MM.1S (cell line): ENCODE measurements at regions not wholly inside any gene's neighbourhood (a gene's known extent, or its start where the extent isn't known, plus 50 kb on each side); places are given as distances from the start of the nearest gene placed in this dataset.
"Not testable (repeated sequence)": the region's sequence is repeated elsewhere in the genome, so short reads cannot be mapped to it uniquely, and the experiment has no call there.

Source experiments
- DNase-seq: peaks from one replicate; pipeline ENCODE4 v3.0.0-alpha.2; 2015
- H2AFZ ChIP-seq: fragments of 300-600 bp; sonication (generic); 2 replicates; pipeline ENCODE4 v1.6.0; 2016; ENCODE audit warnings: antibody characterized with exemption, low read length
- H3F3A ChIP-seq: fragments of 300-600 bp; sonication (generic); 2 replicates; pipeline ENCODE4 v1.6.1; 2016; ENCODE audit warnings: mild to moderate bottlenecking, antibody characterized with exemption, low read length, moderate library complexity, mixed read lengths; ENCODE audit not compliant: insufficient read depth
- H3K27ac ChIP-seq: fragments of 300-600 bp; sonication (generic); 2 replicates; pipeline ENCODE4 v1.5.1; 2016; ENCODE audit warnings: mild to moderate bottlenecking, low read length
- H3K27me3 ChIP-seq: fragments of 300-600 bp; sonication (generic); replicated peaks from 2 replicates; pipeline ENCODE4 v1.6.0; 2016; ENCODE audit warnings: low read length; ENCODE audit not compliant: insufficient read depth
- H3K36me3 ChIP-seq: fragments of 300-600 bp; sonication (generic); replicated peaks from 2 replicates; pipeline ENCODE4 v1.6.1; 2016; ENCODE audit warnings: mild to moderate bottlenecking, low read length, mixed read lengths; ENCODE audit not compliant: insufficient read depth
- H3K4me1 ChIP-seq: fragments of 300-600 bp; sonication (generic); 2 replicates; pipeline ENCODE4 v1.6.1; 2016; ENCODE audit warnings: low read length, mixed read lengths
- H3K4me2 ChIP-seq: fragments of 300-600 bp; sonication (generic); 2 replicates; pipeline ENCODE4 v1.6.0; 2016; ENCODE audit warnings: low read depth, low read length
- H3K4me3 ChIP-seq: fragments of 300-600 bp; sonication (generic); 2 replicates; pipeline ENCODE4 v1.5.1; 2016; ENCODE audit warnings: low read length, mixed read lengths
- H3K79me2 ChIP-seq: fragments of 300-600 bp; sonication (generic); 2 replicates; pipeline ENCODE4 v1.6.1; 2016; ENCODE audit warnings: mixed run types, low read length, mixed read lengths
- H3K9ac ChIP-seq: fragments of 300-600 bp; sonication (generic); 2 replicates; pipeline ENCODE4 v1.6.1; 2016; ENCODE audit warnings: low read length, mixed read lengths
- H3K9me2 ChIP-seq: fragments of 300-600 bp; sonication (generic); replicated peaks from 2 replicates; pipeline ENCODE4 v1.6.1; 2016; ENCODE audit warnings: mild to moderate bottlenecking, low read length, mixed read lengths; ENCODE audit not compliant: insufficient read depth
- H3K9me3 ChIP-seq: fragments of 300-600 bp; sonication (generic); replicated peaks from 2 replicates; pipeline ENCODE4 v1.6.1; 2016; ENCODE audit warnings: mild to moderate bottlenecking, low read length, mixed read lengths; ENCODE audit not compliant: insufficient read depth
- H4K20me1 ChIP-seq: fragments of 300-600 bp; sonication (generic); 2 replicates; pipeline ENCODE4 v1.6.1; 2016; ENCODE audit warnings: mild to moderate bottlenecking, low read length, moderate library complexity, mixed read lengths; ENCODE audit not compliant: insufficient read depth
- EZH2 ChIP-seq: fragments of 300-600 bp; sonication (generic); optimal IDR thresholded peaks from 2 replicates; pipeline ENCODE3; 2017; ENCODE audit warnings: low read depth, mild to moderate bottlenecking, antibody characterized with exemption, low read length, mixed read lengths
- EZH2phosphoT487 ChIP-seq: fragments of 300-600 bp; sonication (generic); IDR thresholded peaks from 2 replicates; pipeline ENCODE4 v1.6.1; 2018; ENCODE audit warnings: antibody characterized with exemption, low read length
- TF ChIP-seq, protein P1 (sequence below): fragments of 300-600 bp; sonication (generic); IDR thresholded peaks from 2 replicates; pipeline ENCODE4 v1.5.1; 2016; ENCODE audit warnings: antibody characterized with exemption, low read length, mixed read lengths

DNA sequence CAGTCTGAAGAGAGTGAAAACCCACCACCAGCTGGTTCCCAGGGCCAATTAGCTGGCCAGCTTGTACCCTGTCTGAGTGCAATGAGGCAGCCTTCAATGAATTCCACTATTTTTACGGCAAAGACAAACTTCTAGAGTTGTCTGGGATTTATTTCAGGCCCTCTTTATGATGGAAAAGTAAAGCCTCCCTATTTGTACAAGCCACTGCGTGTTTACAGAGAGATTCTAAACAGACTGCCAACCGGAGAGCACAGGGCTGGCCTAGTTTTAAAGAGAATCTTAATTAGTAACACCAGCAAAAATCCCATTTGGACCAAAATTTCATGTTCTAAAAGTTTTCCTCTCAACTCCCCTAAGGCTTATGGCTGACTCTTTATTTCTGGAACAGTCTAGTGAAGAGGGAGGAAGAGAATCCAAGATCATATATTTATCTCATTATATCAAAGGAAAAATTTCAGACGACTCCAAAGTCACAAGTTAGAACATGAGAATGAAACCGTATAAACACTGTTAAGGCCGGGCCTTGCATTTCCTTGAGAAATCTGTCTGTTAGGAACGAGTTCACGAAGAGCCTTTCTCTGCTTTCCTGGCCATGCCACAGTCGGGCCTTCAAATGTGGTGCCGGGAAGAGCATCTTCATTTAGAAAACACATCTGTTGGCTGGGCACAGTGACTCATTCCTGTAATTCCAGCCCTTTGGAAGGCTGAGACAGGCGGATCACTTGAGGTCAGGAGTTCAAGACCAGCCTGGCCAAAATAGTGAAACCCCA, 724.6 kb upstream of the NRP1 start:
- H3K9me3 ChIP-seq, result no peaks in the 10 kb centered on the region
- no peak overlapping the region for H2AFZ ChIP-seq
- H4K20me1 ChIP-seq, result no peaks in the 10 kb centered on the region
- no peaks in the 10 kb centered on the region for H3K27me3 ChIP-seq
- H3F3A ChIP-seq, result no peaks in the 10 kb centered on the region
- H3K4me1 ChIP-seq, result no peaks in the 10 kb centered on the region
- no peaks in the 10 kb centered on the region for H3K9me2 ChIP-seq
- no peak overlapping the region for H3K27ac ChIP-seq
- H3K4me2 ChIP-seq, result no peak overlapping the region
- H3K36me3 ChIP-seq, result no peaks in the 10 kb centered on the region
- H3K9ac ChIP-seq, result no peak overlapping the region
- TF ChIP-seq EZH2phosphoT487, result no peak
- TF ChIP-seq, protein P1, sequence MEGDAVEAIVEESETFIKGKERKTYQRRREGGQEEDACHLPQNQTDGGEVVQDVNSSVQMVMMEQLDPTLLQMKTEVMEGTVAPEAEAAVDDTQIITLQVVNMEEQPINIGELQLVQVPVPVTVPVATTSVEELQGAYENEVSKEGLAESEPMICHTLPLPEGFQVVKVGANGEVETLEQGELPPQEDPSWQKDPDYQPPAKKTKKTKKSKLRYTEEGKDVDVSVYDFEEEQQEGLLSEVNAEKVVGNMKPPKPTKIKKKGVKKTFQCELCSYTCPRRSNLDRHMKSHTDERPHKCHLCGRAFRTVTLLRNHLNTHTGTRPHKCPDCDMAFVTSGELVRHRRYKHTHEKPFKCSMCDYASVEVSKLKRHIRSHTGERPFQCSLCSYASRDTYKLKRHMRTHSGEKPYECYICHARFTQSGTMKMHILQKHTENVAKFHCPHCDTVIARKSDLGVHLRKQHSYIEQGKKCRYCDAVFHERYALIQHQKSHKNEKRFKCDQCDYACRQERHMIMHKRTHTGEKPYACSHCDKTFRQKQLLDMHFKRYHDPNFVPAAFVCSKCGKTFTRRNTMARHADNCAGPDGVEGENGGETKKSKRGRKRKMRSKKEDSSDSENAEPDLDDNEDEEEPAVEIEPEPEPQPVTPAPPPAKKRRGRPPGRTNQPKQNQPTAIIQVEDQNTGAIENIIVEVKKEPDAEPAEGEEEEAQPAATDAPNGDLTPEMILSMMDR, result no peak
- TF ChIP-seq EZH2, result no peak
- no peak for DNase-seq
- H3K4me3 ChIP-seq, result no peak overlapping the region
- no peaks in the 10 kb centered on the region for H3K79me2 ChIP-seq

DNA sequence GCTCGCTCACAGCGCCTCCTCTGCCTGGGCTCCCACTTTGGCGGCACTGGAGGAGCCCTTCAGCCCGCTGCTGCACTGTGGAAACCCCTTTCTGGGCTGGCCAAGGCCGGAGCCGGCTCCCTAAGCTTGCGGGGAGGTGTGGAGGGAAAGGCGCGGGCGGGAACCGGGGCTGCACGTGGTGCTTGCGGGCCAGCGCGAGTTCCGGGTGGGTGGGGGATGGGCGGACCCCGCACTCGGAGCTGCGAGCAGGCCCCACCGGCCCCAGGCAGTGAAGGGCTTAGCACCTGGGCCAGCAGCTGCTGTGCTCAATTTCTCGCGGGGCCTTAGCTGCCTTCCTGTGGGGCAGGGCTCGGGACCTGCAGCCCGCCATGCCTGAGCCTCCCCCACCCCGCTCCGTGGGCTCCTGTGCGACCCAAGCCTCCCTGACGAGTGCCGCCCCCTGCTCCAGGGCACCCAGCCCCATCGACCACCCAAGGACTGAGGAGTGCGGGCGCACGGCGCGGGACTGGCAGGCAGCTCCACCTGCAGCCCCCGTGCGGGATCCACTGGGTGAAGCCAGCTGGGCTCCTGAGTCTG, 721.0 kb upstream of the NRP1 start:
- DNase-seq, H3K9me2 ChIP-seq, H3K9ac ChIP-seq, H3K27me3 ChIP-seq, H3F3A ChIP-seq, H2AFZ ChIP-seq, H3K79me2 ChIP-seq, H3K36me3 ChIP-seq, H3K4me1 ChIP-seq, H3K27ac ChIP-seq, H4K20me1 ChIP-seq, H3K4me2 ChIP-seq, H3K9me3 ChIP-seq, H3K4me3 ChIP-seq: not testable (repeated sequence)

DNA sequence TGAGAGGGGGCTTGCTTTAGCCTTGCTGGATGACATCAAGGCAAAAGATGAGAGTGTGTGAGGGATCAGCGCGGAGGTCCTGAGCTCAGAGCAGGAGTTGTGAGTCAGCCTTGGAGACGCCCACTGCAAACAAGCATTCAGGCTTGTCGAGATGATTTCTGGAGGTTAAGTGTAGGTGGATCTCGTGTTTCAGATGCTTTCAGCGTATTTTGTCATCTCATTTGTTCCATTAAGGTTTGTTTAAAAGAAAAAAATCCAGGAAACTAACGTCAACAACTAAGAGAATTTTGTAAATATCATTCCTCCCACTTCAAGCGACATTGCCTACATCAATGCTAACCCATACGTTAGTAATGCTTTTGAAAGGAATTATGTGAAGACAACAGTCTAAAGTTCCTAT, 715.4 kb upstream of the NRP1 start:
- Histone ChIP-seq H3K27me3 (no peaks in the 10 kb centered on the region), H3K9ac (no peak overlapping the region), H3K9me3 (no peaks in the 10 kb centered on the region), H3K79me2 (no peaks in the 10 kb centered on the region), H4K20me1 (no peaks in the 10 kb centered on the region), H3F3A (no peaks in the 10 kb centered on the region), H3K4me2 (no peak overlapping the region), H3K36me3 (no peaks in the 10 kb centered on the region), H3K9me2 (no peaks in the 10 kb centered on the region), H3K4me1 (no peaks in the 10 kb centered on the region), H3K4me3 (no peak overlapping the region), H3K27ac (no peak overlapping the region), H2AFZ (no peak overlapping the region)
- DNase-seq, result no peak
- no peak for TF ChIP-seq EZH2phosphoT487
- TF ChIP-seq, protein P1, result no peak
- TF ChIP-seq EZH2, result no peak

DNA sequence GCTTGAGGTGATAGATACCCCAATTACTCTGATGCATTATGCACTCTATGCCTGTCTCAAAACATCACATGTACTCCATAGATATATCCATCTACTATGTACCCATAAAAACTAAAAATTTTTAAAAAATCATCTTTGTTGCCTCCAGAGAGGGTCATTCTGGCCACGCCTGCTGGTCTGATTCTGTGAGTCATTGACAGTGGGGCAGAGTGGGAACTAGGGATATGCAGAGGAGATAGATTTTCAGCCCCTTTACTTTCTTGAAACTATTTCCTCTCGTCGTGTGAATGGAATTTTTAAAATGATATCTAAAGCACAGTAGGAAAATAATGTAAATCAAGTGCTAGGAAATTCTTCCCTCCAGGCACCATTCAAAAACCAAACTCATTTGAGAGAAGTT, 715.0 kb upstream of the NRP1 start:
- DNase-seq, result no peak
- Histone ChIP-seq H3K9me3 (no peaks in the 10 kb centered on the region), H3K27ac (no peak overlapping the region)

More for the DNA sequence above, 715.0 kb upstream of the NRP1 start:
- no peak overlapping the region for H2AFZ ChIP-seq
- no peak overlapping the region for H3K9ac ChIP-seq
- TF ChIP-seq EZH2 (no peak), EZH2phosphoT487 (no peak)
- TF ChIP-seq, protein P1, result no peak
- no peaks in the 10 kb centered on the region for H3K27me3 ChIP-seq
- no peaks in the 10 kb centered on the region for H4K20me1 ChIP-seq
- H3K79me2 ChIP-seq, result no peaks in the 10 kb centered on the region
- no peak overlapping the region for H3K4me2 ChIP-seq
- no peaks in the 10 kb centered on the region for H3F3A ChIP-seq
- H3K4me1 ChIP-seq, result no peaks in the 10 kb centered on the region
- no peaks in the 10 kb centered on the region for H3K36me3 ChIP-seq
- no peaks in the 10 kb centered on the region for H3K9me2 ChIP-seq
- H3K4me3 ChIP-seq, result no peak overlapping the region
